ENCODE measurements at regions not wholly inside any gene's neighbourhood (a gene's known extent, or its start where the extent isn't known, plus 50 kb on each side); places are given as distances from the start of the nearest gene placed in this dataset.

GRCh38 chr2:6359964-6360363, 505.7 kb downstream of the CMPK2 start:
- Histone ChIP-seq H4K20me1 (ENCODE audit: insufficient read depth) (0 out of 2 replicates have a peak, but pooled peaks cover 3% of the 10 kb centered on the region), H3K4me3 (no peak overlapping the region), H3F3A (ENCODE audit: insufficient read depth, low read depth) (no peaks in the 10 kb centered on the region), H2AFZ (no peak overlapping the region), H3K9me3 (ENCODE audit: insufficient read depth, low read depth) (no peaks in the 10 kb centered on the region), H3K79me2 (ENCODE audit: low read depth) (no peaks in the 10 kb centered on the region), H3K4me1 (replicated peaks; ENCODE audit: insufficient read depth) (no peaks in the 10 kb centered on the region), H3K27me3 (ENCODE audit: insufficient read depth, low read depth) (peaks cover 11% of the 10 kb centered on the region), H3K27ac (no peak overlapping the region), H3K9me2 (ENCODE audit: insufficient read depth) (no peaks in the 10 kb centered on the region), H3K4me2 (no peak overlapping the region), H3K36me3 (ENCODE audit: low read depth) (no peaks in the 10 kb centered on the region)
- CTCF ChIA-PET = no interaction called here
- TF ChIP-seq CTCF (conservative IDR thresholded peaks at IDR 0.05) (no peak), EZH2 (IDR thresholded peaks at IDR 0.05; ENCODE audit: low read depth) (no peak)
- BruUV-seq (replicated peaks) = no TSS peak
- DNase-seq = no peak
- POLR2A ChIA-PET (ENCODE audit: unreplicated experiment) = no interaction called here
- intact Hi-C loops (cut with micrococcal nuclease; ENCODE audit: unreplicated experiment) = no loop called here

GRCh38 chr2:6362671-6363450, 502.8 kb downstream of the CMPK2 start:
- TF ChIP-seq CTCF (conservative IDR thresholded peaks at IDR 0.05) (no peak), EZH2 (IDR thresholded peaks at IDR 0.05; ENCODE audit: low read depth) (no peak)
- Histone ChIP-seq H3K27me3 (ENCODE audit: insufficient read depth, low read depth) (peaks cover 11% of the 10 kb centered on the region), H3K4me3 (no peak overlapping the region), H3K4me1 (replicated peaks; ENCODE audit: insufficient read depth) (no peaks in the 10 kb centered on the region), H3K79me2 (ENCODE audit: low read depth) (no peaks in the 10 kb centered on the region), H2AFZ (peak overlapping the region; percentile 17; the same call in 1 of the 2 replicates), H3K9me2 (ENCODE audit: insufficient read depth) (no peaks in the 10 kb centered on the region), H3K4me2 (no peak overlapping the region), H3K27ac (no peak overlapping the region), H3K9me3 (ENCODE audit: insufficient read depth, low read depth) (no peaks in the 10 kb centered on the region), H4K20me1 (ENCODE audit: insufficient read depth) (0 out of 2 replicates have a peak, but pooled peaks cover 3% of the 10 kb centered on the region), H3F3A (ENCODE audit: insufficient read depth, low read depth) (no peaks in the 10 kb centered on the region), H3K36me3 (ENCODE audit: low read depth) (no peaks in the 10 kb centered on the region)
- ChIA-PET POLR2A (ENCODE audit: unreplicated experiment) (no interaction called here), CTCF (interaction anchor here (0.6 kb wide), 1 partner anchor 130 kb away, joined by 3 read pairs; no protein-coding TSS in a partner anchor)
- DNase-seq = no peak
- no TSS peak for BruUV-seq (replicated peaks)
- intact Hi-C loops (cut with micrococcal nuclease; ENCODE audit: unreplicated experiment) = no loop called here

GRCh38 chr2:6368281-6368680, 497.4 kb downstream of the CMPK2 start:
- Histone ChIP-seq H4K20me1 (ENCODE audit: insufficient read depth) (no peaks in the 10 kb centered on the region), H3K9me3 (ENCODE audit: insufficient read depth, low read depth) (no peaks in the 10 kb centered on the region; the same call in 1 of the 2 replicates), H3K4me2 (no peak overlapping the region), H3K79me2 (ENCODE audit: low read depth) (no peaks in the 10 kb centered on the region), H2AFZ (no peak overlapping the region), H3K4me3 (no peak overlapping the region), H3K27me3 (ENCODE audit: insufficient read depth, low read depth) (no peaks in the 10 kb centered on the region), H3K36me3 (ENCODE audit: low read depth) (no peaks in the 10 kb centered on the region), H3K27ac (no peak overlapping the region), H3K4me1 (replicated peaks; ENCODE audit: insufficient read depth) (no peaks in the 10 kb centered on the region), H3F3A (ENCODE audit: insufficient read depth, low read depth) (no peaks in the 10 kb centered on the region), H3K9me2 (ENCODE audit: insufficient read depth) (no peaks in the 10 kb centered on the region)
- intact Hi-C loops (cut with micrococcal nuclease; ENCODE audit: unreplicated experiment) = no loop called here
- ChIA-PET POLR2A (ENCODE audit: unreplicated experiment) (no interaction called here), CTCF (no interaction called here)
- DNase-seq = no peak
- BruUV-seq (replicated peaks) = no TSS peak
- TF ChIP-seq EZH2 (IDR thresholded peaks at IDR 0.05; ENCODE audit: low read depth) (no peak), CTCF (conservative IDR thresholded peaks at IDR 0.05) (no peak)

All from PC-9 (cell line).